GM18511 (cell line): ENCODE measurements at regions not wholly inside any gene's neighbourhood (a gene's known extent, or its start where the extent isn't known, plus 50 kb on each side); places are given as distances from the start of the nearest gene placed in this dataset.

Experiments
- ATAC-seq: cut with Tn5 transposase; IDR thresholded peaks from one replicate; pipeline ENCODE4 v1.9.1; 2021; ENCODE audit warnings: mild to moderate bottlenecking, moderate library complexity; ENCODE audit not compliant: unreplicated experiment

- no peak for ATAC-seq
Measured at GRCh38 chr12:25058012-25058411, 109.1 kb upstream of the BCAT1 start.

GRCh38 chr12:25056486-25057130 lies 107.7 kb upstream of the BCAT1 start:
- no peak for ATAC-seq

GRCh38 chr12:25056011-25056410 lies 107.1 kb upstream of the BCAT1 start:
- no peak for ATAC-seq

- ATAC-seq = no peak
Measured at GRCh38 chr12:25054783-25055144, 105.9 kb upstream of the BCAT1 start.

- no peak for ATAC-seq
Measured at GRCh38 chr12:25054076-25054782, 105.3 kb upstream of the BCAT1 start.

- ATAC-seq = no peak
Measured at GRCh38 chr12:25052914-25053211, 104.0 kb upstream of the BCAT1 start.

GRCh38 chr12:25052196-25052913 lies 103.5 kb upstream of the BCAT1 start:
- ATAC-seq = peak; percentile 72

- peak; percentile 65 for ATAC-seq
Measured at GRCh38 chr12:25051656-25052195, 102.8 kb upstream of the BCAT1 start.

GRCh38 chr12:25051171-25051570 lies 102.3 kb upstream of the BCAT1 start:
- ATAC-seq = no peak

GRCh38 chr12:25045869-25046268 lies 97.0 kb upstream of the BCAT1 start:
- no peak for ATAC-seq

GRCh38 chr12:25041006-25041741 lies 92.3 kb upstream of the BCAT1 start:
- ATAC-seq = peak; percentile 93

- no peak for ATAC-seq
Measured at GRCh38 chr12:25040593-25040992, 91.7 kb upstream of the BCAT1 start.

- no peak for ATAC-seq
Measured at GRCh38 chr12:25034676-25035075, 85.8 kb upstream of the BCAT1 start.

GRCh38 chr12:25025951-25026490 lies 77.1 kb upstream of the BCAT1 start:
- no peak for ATAC-seq

- ATAC-seq = no peak
Measured at GRCh38 chr12:25025260-25025659, 76.4 kb upstream of the BCAT1 start.

- no peak for ATAC-seq
Measured at GRCh38 chr12:25023808-25024207, 74.9 kb upstream of the BCAT1 start.

GRCh38 chr12:25020621-25021243 lies 71.8 kb upstream of the BCAT1 start:
- ATAC-seq = peak; percentile 90

GRCh38 chr12:25018146-25018545 lies 69.2 kb upstream of the BCAT1 start:
- no peak for ATAC-seq

- ATAC-seq = no peak
Measured at GRCh38 chr12:25017336-25017735, 68.4 kb upstream of the BCAT1 start.

GRCh38 chr12:25014961-25015360 lies 66.1 kb upstream of the BCAT1 start:
- ATAC-seq = no peak

- no peak for ATAC-seq
Measured at GRCh38 chr12:25013061-25013460, 64.2 kb upstream of the BCAT1 start.
